NCI-H1417 (cell line): ENCODE measurements at regions not wholly inside any gene's neighbourhood (a gene's known extent, or its start where the extent isn't known, plus 50 kb on each side); places are given as distances from the start of the nearest gene placed in this dataset.

Experiments used
- DNase-seq, 3 experiments: peaks; one replicate each; lab custom pipeline; 2025; lab: John Stamatoyannopoulos, UW

DNA sequence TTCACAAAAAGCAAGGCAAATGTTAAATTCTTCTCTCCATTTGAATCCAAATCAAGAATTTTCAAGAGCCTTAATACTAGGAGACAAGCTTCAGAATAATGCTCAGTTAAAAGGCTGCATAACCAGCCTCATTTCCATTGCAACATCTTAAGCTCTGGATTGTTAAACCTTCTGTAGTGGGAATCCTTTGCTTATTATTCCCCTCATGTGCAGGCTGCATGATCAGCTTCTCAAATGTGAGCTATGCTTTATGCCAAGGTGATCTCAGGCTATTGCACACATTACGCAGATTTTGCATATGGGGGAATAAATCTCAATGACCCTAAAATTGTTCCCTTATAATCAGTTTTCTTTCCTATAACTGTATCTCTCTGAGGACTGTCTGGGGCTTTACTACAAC is 71.7 kb upstream of the CCDC196 start:
- DNase-seq, result no peak

DNA sequence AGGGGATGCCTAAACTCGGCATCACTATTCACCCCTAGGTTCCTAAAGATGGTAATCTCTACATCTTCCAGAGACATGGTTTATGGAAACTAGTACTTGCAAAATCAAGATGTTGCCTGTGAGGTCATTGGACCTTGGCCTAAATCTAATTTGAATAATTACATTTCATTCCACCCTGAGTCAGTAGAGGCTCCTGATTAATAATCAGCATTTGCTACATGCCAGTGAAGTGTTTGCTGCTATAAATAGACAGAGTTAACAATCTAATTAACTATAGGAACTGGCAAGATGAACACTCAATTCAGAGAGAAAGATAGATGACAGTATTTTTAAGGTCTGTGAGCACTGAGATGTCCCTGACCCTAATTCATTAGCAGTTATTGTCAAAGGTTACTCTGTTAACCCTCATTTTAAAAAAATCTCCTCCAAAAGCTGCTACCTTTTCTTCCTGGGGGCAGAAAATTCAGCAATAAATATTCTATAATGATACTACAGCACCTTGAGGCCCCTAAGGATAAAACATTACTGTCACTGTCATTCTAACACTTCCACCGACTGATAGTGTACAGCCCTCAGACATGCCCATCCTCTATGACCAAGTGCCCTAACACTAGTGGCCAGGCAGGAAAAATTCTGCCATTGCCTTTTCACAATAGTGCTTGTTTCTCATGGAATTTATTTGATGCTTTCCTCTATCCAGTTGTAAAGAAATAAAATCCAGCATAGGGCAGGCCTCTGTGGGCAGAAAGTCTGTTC is 65.7 kb upstream of the CCDC196 start:
- DNase-seq, result no peak

GRCh38 chr14:66421990-66422946 is 63.9 kb upstream of the CCDC196 start:
- no peak for DNase-seq

GRCh38 chr14:66425402-66425801 is 60.8 kb upstream of the CCDC196 start:
- DNase-seq, result no peak

DNA sequence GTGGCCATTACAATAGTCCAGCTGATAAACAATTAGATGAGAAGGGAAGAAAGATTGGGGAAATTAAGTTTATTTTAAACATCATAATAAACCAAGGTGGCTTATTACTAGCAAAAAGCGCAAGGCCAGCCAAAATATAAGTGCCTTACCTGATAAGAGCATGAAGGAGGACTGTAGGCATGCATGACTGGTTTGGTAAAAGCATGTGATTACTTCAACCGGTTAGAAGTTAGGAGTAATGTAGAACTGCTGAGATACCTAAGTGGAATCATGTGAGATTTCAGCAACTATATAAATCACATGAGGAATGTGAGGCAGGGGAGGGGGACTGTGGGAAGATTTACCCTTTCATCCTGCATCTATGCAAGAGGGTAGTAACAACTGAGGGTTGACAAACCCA is 59.7 kb upstream of the CCDC196 start:
- peak in 1 of 3 experiments; percentile 26 for DNase-seq

- DNase-seq, result no peak
Observed at GRCh38 chr14:66432334-66432733, 53.8 kb upstream of the CCDC196 start.

- DNase-seq, result no peak
Observed at GRCh38 chr14:66434464-66434863, 51.7 kb upstream of the CCDC196 start.

GRCh38 chr14:66435683-66436082 is 50.5 kb upstream of the CCDC196 start:
- no peak for DNase-seq
